DLD1 (cell line): ENCODE measurements at regions not wholly inside any gene's neighbourhood (a gene's known extent, or its start where the extent isn't known, plus 50 kb on each side); places are given as distances from the start of the nearest gene placed in this dataset.

Experiments used
- in situ Hi-C: cut with HindIII; loops from 2 replicates; pipeline ENCODE4 v1.10.0; 2017; ENCODE audit warnings: low sequenced_read_pairs

DNA sequence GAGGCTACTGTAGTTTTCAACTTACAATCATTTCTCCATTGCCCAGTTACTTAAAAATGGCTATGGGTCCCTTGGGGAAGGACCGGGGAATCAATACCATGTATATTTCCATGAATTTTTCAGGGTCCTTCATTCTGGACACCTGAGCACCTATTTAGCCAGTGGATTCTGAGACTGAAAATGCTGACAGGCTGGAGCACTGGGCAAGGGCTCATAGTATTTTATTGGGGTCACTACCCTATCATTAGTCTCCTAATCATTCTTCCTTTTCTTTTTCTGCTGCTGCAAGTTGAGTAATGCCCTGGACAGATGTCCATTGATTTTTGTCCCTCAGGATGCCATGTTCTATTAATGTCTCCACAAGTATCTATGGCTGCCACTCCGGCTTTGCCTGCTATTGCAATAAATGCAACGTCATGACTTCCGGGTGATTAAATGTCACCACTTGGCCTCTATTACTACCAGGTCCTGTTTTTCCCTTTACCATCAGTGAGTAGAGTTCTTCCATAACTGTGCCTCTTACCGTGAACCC lies 279.3 kb upstream of the FBXL7 start:
- in situ Hi-C loops, result no loop called here

DNA sequence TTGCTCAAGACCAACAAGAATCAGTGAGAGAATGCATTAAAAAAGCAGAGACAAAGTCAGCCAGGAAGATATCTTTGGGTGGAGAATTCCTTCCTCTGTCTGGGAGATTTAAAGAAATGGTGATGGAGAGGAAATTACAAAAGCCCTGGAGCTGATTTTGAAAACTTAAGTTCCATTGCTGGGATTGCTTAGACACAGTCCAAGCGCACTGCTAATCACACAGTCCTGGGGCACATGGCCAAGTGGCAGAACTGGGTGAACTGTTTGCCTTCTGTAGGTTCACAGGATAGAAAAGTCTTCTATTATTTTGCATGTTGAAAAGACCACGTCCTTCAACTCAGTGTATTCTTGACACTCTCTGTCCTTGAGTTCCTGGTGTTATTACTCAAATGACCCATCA lies 284.9 kb upstream of the FBXL7 start:
- in situ Hi-C loops, result no loop called here

- in situ Hi-C loops, result no loop called here
Measured at GRCh38 chr5:15214010-15214409, 286.0 kb upstream of the FBXL7 start.

GRCh38 chr5:15209053-15209762 lies 290.8 kb upstream of the FBXL7 start:
- in situ Hi-C loops, result no loop called here

DNA sequence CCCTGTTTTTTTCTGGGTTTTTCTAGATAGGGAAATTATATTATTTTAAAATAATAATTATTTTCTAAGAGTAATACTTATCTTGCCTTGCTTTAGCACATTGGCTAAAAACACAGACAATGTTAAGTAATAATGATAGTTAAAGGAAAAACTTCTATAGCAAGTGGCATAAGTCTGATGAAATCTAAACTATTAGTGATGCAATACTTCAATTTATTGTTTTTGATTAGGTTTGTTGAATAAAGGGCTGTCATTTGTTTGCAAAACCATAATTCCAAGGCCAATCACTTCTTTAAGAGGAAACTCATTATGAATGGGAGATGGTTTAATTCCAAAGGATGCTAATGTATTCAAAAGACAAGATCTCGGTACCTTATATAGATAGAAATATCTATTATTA lies 293.8 kb upstream of the FBXL7 start:
- in situ Hi-C loops, result no loop called here

DNA sequence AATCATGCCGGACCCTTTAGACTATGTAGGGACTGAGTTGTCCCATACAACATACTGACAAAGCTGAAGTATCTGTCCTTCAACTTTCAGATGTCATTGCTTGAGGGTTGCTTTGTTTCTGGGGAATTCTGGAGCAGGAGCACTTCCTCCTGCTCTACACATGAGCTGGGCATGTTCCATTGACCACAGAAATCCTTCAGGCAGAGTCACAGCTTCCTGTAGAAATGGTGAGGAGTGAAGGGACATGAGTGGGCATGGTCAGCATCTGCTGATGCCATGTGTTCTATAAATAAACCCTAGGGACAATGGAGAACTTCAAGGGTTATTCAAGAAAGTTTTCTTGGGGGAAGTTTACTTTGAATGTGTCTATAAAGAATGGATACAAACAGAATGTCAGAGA lies 296.6 kb upstream of the FBXL7 start:
- in situ Hi-C loops, result no loop called here

GRCh38 chr5:15191012-15191411 lies 309.0 kb upstream of the FBXL7 start:
- in situ Hi-C loops, result no loop called here

DNA sequence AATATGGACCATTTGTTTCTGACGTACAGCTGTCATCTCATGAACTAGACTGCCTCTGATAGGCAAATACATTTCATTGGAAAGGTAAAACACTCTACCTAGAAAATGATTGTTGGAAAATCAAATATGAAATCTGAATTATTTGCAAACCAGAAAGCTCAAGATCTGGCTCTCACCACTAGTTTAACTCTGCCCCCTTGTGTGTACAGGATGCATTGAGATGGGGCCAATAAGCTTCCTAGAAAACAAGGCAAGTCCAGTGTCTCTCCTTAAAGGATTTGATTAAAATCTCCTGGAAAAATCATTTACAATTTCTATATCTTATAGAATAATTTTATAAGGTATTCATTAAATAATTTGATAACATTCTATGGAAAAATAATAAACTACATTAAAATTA lies 311.9 kb upstream of the ANKH start:
- in situ Hi-C loops, result no loop called here

GRCh38 chr5:15170173-15170572 lies 298.6 kb upstream of the ANKH start:
- in situ Hi-C loops, result no loop called here

DNA sequence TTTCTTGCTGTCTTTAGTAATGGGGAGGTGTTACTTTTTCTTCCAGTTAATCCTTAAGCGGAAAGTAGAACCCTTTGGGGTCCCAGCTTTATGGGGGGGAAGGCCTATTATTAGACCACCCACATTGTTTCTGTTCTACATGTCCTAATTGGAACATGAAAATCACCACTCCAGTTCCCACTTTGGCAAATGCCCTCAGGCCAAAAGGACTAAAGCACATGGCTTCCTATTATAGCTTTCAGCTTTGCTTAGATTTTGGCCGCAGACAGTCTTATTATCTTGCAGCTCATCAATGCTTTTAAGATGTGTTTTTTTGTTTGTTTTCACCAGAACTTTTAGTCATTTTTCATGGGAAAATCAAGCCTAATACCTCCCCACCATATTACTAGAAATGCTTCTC lies 296.8 kb upstream of the ANKH start:
- in situ Hi-C loops, result no loop called here

GRCh38 chr5:15160091-15160490 lies 288.5 kb upstream of the ANKH start:
- in situ Hi-C loops, result no loop called here

GRCh38 chr5:15159606-15160005 lies 288.0 kb upstream of the ANKH start:
- in situ Hi-C loops, result no loop called here

DNA sequence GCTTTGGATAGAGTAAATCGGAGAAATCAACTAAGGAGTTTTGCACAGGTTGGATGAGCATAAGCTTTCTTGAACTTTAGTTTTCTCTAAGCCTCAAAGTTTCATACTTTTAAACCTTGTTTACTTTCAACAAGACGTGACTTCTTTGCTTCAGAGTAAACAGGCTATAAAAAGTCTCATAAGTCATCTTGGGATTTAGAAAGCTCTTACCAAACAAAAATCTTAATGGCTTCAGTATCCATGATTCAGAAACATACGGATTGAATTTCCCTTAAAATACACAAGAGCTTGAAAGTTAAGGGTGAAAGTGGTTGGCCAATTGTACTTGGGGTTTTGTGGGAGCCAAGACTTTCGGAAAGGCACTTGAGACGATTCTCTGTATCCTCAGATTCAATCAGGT lies 270.9 kb upstream of the ANKH start:
- in situ Hi-C loops, result no loop called here

DNA sequence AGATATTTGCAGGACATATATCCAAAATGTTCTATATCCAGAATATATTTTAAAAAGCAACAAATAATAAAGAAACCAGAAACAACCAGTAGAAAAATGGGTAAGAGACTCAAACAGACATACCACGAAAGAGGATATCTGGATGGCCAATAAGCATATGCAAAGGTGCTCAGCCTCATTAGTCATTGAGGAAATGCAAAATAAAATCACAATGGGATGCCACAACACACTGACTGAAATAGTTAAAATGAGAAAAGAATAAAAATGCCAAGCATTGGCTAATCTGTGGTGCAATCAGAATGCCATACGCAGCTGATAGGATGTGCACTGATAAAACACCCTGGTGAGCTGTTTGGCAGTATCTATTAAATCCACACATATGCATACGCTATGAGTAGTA lies 265.8 kb upstream of the ANKH start:
- in situ Hi-C loops, result no loop called here

DNA sequence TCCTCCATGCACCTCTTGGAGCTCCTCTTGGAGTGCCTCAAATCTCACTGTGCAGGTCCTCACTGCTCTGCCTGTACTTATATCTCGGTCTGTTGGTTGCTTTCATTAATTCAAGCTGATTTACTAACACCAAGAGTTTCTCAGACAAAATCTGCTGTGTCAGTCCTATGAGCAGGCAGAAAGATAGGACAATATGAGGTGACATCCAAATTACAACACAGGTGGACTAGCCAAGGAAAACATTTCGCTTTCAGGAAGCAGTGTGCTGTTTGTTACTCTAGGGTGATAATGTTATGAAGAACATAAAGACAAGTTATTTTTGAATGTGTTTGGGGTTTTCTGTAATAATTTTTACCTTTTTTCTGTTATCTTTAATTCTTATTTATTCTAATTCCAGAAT lies 264.1 kb upstream of the ANKH start:
- in situ Hi-C loops, result no loop called here

- in situ Hi-C loops, result no loop called here
Measured at GRCh38 chr5:15133456-15133965, 261.9 kb upstream of the ANKH start.

- in situ Hi-C loops, result no loop called here
Measured at GRCh38 chr5:15132816-15133405, 261.3 kb upstream of the ANKH start.

DNA sequence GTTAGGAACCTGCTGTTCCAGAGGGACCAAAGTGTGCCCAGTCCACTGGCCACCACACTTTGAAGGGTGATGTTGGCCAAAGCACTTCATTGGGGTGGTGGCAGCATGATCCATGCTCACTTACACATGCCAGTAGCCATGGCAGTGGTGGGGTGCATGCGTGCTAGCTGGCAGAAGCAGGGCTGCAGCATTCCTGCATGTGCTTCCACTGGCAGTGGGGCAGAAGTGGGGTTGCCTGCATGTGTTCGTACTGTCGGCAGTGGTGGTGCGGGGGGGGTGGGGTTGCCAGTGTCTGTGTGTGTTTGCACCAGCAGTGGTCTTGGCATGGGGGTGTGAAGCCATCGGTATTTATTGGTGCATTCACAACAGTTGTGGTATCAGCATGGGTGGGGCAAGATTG lies 260.3 kb upstream of the ANKH start:
- in situ Hi-C loops, result no loop called here

GRCh38 chr5:15124871-15125568 lies 253.4 kb upstream of the ANKH start:
- in situ Hi-C loops, result no loop called here

DNA sequence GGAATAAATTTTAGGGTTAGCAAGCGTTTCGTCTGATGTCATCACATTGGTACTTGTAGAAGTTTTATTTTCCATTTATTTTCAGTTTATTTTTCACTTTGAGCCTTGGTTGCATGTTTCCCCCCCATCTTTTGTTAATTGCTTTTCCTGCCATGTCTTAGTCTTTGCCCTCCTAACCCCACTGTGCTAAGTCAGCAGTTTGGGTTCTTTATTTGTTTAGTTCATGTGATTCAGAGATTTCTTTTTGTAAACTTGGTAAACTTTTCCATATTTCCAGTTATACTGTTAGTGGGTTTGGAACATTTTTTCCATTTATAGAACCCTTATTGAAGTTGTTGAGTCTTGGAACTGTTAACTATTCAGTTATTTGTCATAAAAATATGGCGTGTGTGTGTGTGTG lies 252.9 kb upstream of the ANKH start:
- in situ Hi-C loops, result no loop called here

- in situ Hi-C loops, result no loop called here
Measured at GRCh38 chr5:15117688-15118087, 246.1 kb upstream of the ANKH start.

DNA sequence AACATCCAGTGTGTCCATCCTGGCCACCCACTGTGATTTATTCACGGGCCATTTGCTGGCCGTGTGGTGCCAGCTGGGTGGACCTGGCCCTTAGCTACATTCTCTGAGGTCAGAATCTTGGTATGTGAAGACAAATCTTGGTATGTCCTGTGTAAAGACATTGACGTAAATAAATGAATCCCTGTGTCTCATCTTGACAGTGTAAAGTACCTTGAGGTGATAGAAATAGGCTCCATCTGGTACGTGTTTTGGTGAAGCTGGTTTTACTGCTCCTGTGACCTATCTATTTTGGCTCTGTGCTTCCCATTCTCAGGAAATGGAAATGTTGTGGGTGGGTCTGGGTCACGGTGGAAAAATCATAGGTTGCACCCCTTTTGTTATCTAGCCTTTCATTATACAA lies 245.4 kb upstream of the ANKH start:
- in situ Hi-C loops, result no loop called here
